DND-41 (cell line): ENCODE measurements at regions not wholly inside any gene's neighbourhood (a gene's known extent, or its start where the extent isn't known, plus 50 kb on each side); places are given as distances from the start of the nearest gene placed in this dataset.

Source experiments
- CTCF ChIP-seq: IDR thresholded peaks from 2 replicates; pipeline ENCODE4 v1.5.1; 2012; ENCODE audit warnings: borderline replicate concordance, low read length, moderate library complexity, mild to moderate bottlenecking; ENCODE audit not compliant: poor library complexity, severe bottlenecking; ENCODE audit errors: extremely low read depth
- EZH2 ChIP-seq: IDR thresholded peaks from 3 replicates; pipeline ENCODE4 v1.6.1; 2012; ENCODE audit warnings: borderline replicate concordance, low read depth, mild to moderate bottlenecking, moderate library complexity, low read length, inconsistent platforms; ENCODE audit not compliant: severe bottlenecking

- no peak for TF ChIP-seq CTCF
- TF ChIP-seq EZH2 = no peak
These were observed 123.9 kb upstream of the HAAO start for GRCh38 chr2:42916324-42916723.
